HG02588 (cell line): ENCODE measurements at regions not wholly inside any gene's neighbourhood (a gene's known extent, or its start where the extent isn't known, plus 50 kb on each side); places are given as distances from the start of the nearest gene placed in this dataset.

Experiments
- ATAC-seq: cut with Tn5 transposase; IDR thresholded peaks from one replicate; pipeline ENCODE4 v1.9.1; 2021; ENCODE audit warnings: mild to moderate bottlenecking, moderate library complexity; ENCODE audit not compliant: unreplicated experiment

GRCh38 chr1:37238364-37239224 is 204.3 kb upstream of the GRIK3 start:
- ATAC-seq: no peak

GRCh38 chr1:37239225-37239740 is 205.0 kb upstream of the GRIK3 start:
- no peak for ATAC-seq

GRCh38 chr1:37240897-37241296 is 206.6 kb upstream of the GRIK3 start:
- ATAC-seq: no peak

- no peak for ATAC-seq
Measured at GRCh38 chr1:37242501-37242900, 208.2 kb upstream of the GRIK3 start.

GRCh38 chr1:37243368-37244082 is 209.2 kb upstream of the GRIK3 start:
- no peak for ATAC-seq

GRCh38 chr1:37244083-37244480 is 209.8 kb upstream of the GRIK3 start:
- ATAC-seq: no peak

- ATAC-seq: no peak
Measured at GRCh38 chr1:37244815-37245214, 210.5 kb upstream of the GRIK3 start.

GRCh38 chr1:37246631-37247030 is 212.3 kb upstream of the GRIK3 start:
- no peak for ATAC-seq

GRCh38 chr1:37250371-37250770 is 216.1 kb upstream of the GRIK3 start:
- ATAC-seq: no peak

- no peak for ATAC-seq
Measured at GRCh38 chr1:37255136-37255795, 219.1 kb upstream of the ZC3H12A start.

- ATAC-seq: no peak
Measured at GRCh38 chr1:37255868-37256267, 218.5 kb upstream of the ZC3H12A start.

GRCh38 chr1:37257646-37258045 is 216.7 kb upstream of the ZC3H12A start:
- ATAC-seq: no peak

- ATAC-seq: no peak
Measured at GRCh38 chr1:37258068-37258467, 216.3 kb upstream of the ZC3H12A start.

- no peak for ATAC-seq
Measured at GRCh38 chr1:37259019-37259418, 215.4 kb upstream of the ZC3H12A start.

- ATAC-seq: no peak
Measured at GRCh38 chr1:37261129-37261528, 213.3 kb upstream of the ZC3H12A start.

GRCh38 chr1:37262439-37263170 is 211.8 kb upstream of the ZC3H12A start:
- no peak for ATAC-seq

GRCh38 chr1:37265156-37265555 is 209.2 kb upstream of the ZC3H12A start:
- no peak for ATAC-seq

GRCh38 chr1:37265786-37266667 is 208.4 kb upstream of the ZC3H12A start:
- ATAC-seq: no peak

GRCh38 chr1:37267111-37267835 is 207.1 kb upstream of the ZC3H12A start:
- ATAC-seq: no peak
